ENCODE measurements at regions not wholly inside any gene's neighbourhood (a gene's known extent, or its start where the extent isn't known, plus 50 kb on each side); places are given as distances from the start of the nearest gene placed in this dataset.

DNA sequence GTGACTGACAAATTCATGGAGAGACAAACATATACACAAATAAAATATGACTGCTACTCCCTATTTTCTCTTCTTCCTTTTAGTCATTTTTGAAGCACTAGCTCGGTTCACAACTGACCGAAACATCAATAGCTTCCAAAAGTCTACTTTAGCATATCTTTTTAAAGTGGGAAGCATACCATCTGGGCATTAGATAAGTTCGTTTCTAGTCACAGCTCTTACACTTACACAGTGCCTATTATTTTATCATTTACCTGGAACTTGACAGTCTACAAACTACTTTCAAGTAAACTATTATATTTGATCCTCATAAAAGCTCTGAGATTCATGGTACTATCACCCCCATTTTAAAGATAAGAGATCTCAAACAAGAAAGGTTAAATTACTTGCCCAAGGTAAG lies 458.5 kb downstream of the LMO7 start:
- Histone ChIP-seq H3K27ac (no peak overlapping the region), H3K36me3 (ENCODE audit: low read depth) (no peaks in the 10 kb centered on the region), H4K20me1 (ENCODE audit: insufficient read depth) (no peaks in the 10 kb centered on the region), H3K9me2 (ENCODE audit: insufficient read depth) (no peaks in the 10 kb centered on the region; the same call in 1 of the 2 replicates), H2AFZ (no peak overlapping the region), H3K4me1 (replicated peaks; ENCODE audit: insufficient read depth) (no peaks in the 10 kb centered on the region), H3K9me3 (ENCODE audit: insufficient read depth, low read depth) (no peaks in the 10 kb centered on the region), H3K79me2 (ENCODE audit: low read depth) (no peaks in the 10 kb centered on the region), H3K27me3 (ENCODE audit: insufficient read depth, low read depth) (no peaks in the 10 kb centered on the region), H3K4me2 (no peak overlapping the region), H3F3A (ENCODE audit: insufficient read depth, low read depth) (no peaks in the 10 kb centered on the region), H3K4me3 (no peak overlapping the region)
- intact Hi-C loops (cut with micrococcal nuclease; ENCODE audit: unreplicated experiment): no loop called here
- BruUV-seq (replicated peaks): no TSS peak
- TF ChIP-seq EZH2 (IDR thresholded peaks at IDR 0.05; ENCODE audit: low read depth): no peak
- TF ChIP-seq, protein P1, sequence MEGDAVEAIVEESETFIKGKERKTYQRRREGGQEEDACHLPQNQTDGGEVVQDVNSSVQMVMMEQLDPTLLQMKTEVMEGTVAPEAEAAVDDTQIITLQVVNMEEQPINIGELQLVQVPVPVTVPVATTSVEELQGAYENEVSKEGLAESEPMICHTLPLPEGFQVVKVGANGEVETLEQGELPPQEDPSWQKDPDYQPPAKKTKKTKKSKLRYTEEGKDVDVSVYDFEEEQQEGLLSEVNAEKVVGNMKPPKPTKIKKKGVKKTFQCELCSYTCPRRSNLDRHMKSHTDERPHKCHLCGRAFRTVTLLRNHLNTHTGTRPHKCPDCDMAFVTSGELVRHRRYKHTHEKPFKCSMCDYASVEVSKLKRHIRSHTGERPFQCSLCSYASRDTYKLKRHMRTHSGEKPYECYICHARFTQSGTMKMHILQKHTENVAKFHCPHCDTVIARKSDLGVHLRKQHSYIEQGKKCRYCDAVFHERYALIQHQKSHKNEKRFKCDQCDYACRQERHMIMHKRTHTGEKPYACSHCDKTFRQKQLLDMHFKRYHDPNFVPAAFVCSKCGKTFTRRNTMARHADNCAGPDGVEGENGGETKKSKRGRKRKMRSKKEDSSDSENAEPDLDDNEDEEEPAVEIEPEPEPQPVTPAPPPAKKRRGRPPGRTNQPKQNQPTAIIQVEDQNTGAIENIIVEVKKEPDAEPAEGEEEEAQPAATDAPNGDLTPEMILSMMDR (conservative IDR thresholded peaks at IDR 0.05): no peak
- ChIA-PET POLR2A (ENCODE audit: unreplicated experiment) (no interaction called here), CTCF (no interaction called here)
- no peak for DNase-seq

DNA sequence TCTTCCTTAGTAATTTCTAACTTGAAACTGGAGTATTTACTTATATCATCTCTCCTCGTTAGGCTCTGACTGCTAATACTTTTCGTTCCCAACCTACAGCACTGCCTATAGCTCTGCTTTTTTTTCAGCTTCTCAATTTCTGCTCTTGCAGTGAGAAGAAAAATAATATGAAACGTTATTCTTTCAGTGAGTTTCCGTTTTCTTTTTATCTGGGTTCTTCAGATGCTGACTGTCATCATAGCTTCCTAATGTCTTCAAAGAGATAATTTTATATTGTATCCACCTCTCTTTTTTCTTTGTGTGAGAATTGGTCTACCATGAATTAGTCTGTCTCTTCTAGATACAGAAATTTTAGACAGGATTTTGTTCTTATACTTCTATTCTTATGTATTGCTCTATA lies 454.9 kb downstream of the LMO7 start:
- no peak for DNase-seq
- Histone ChIP-seq H2AFZ (no peak overlapping the region), H3K9me3 (ENCODE audit: insufficient read depth, low read depth) (peaks cover 3% of the 10 kb centered on the region; the same call in 1 of the 2 replicates), H3K4me3 (no peak overlapping the region), H3K27me3 (ENCODE audit: insufficient read depth, low read depth) (no peaks in the 10 kb centered on the region), H3K9me2 (ENCODE audit: insufficient read depth) (no peaks in the 10 kb centered on the region; the same call in 1 of the 2 replicates), H3K27ac (no peak overlapping the region), H4K20me1 (ENCODE audit: insufficient read depth) (no peaks in the 10 kb centered on the region), H3F3A (ENCODE audit: insufficient read depth, low read depth) (no peaks in the 10 kb centered on the region), H3K4me2 (no peak overlapping the region), H3K36me3 (ENCODE audit: low read depth) (no peaks in the 10 kb centered on the region), H3K79me2 (ENCODE audit: low read depth) (no peaks in the 10 kb centered on the region), H3K4me1 (replicated peaks; ENCODE audit: insufficient read depth) (no peaks in the 10 kb centered on the region)
- no TSS peak for BruUV-seq (replicated peaks)
- ChIA-PET CTCF (no interaction called here), POLR2A (ENCODE audit: unreplicated experiment) (no interaction called here)
- intact Hi-C loops (cut with micrococcal nuclease; ENCODE audit: unreplicated experiment): no loop called here
- no peak for TF ChIP-seq EZH2 (IDR thresholded peaks at IDR 0.05; ENCODE audit: low read depth)
- TF ChIP-seq, protein P1 (conservative IDR thresholded peaks at IDR 0.05): no peak

DNA sequence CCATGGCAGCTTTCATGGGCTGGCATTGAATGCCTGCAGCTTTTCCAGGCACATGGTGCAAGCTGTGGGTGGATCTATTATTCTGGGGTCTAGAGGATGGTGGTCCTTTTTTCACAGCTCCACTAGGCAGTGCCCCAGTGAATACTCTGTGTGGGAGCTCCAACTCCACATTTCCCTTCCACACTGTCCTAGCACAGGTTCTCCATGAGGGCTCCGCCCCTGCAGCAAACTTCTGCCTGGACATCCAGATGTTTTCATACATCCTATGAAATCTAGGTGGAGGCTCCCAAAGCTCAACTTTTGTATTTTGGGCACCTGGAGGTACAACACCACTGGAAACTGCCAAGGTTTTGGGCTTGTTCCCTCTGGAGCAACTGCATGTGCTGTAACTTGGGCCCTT lies 450.6 kb downstream of the LMO7 start:
- H2AFZ ChIP-seq: no peak overlapping the region

More for the DNA sequence above, 450.6 kb downstream of the LMO7 start:
- H3K27me3 ChIP-seq (ENCODE audit: insufficient read depth, low read depth): no peaks in the 10 kb centered on the region
- H3K4me2 ChIP-seq: no peak overlapping the region
- H3K4me1 ChIP-seq (replicated peaks; ENCODE audit: insufficient read depth): no peaks in the 10 kb centered on the region
- ChIA-PET CTCF (no interaction called here), POLR2A (ENCODE audit: unreplicated experiment) (no interaction called here)
- no peaks in the 10 kb centered on the region for H3K36me3 ChIP-seq (ENCODE audit: low read depth)
- no peak overlapping the region for H3K27ac ChIP-seq
- no peak for DNase-seq
- intact Hi-C loops (cut with micrococcal nuclease; ENCODE audit: unreplicated experiment): no loop called here
- TF ChIP-seq, protein P1 (conservative IDR thresholded peaks at IDR 0.05): no peak
- no peak for TF ChIP-seq EZH2 (IDR thresholded peaks at IDR 0.05; ENCODE audit: low read depth)
- H3K79me2 ChIP-seq (ENCODE audit: low read depth): no peaks in the 10 kb centered on the region
- no peaks in the 10 kb centered on the region for H4K20me1 ChIP-seq (ENCODE audit: insufficient read depth)
- H3F3A ChIP-seq (ENCODE audit: insufficient read depth, low read depth): no peaks in the 10 kb centered on the region
- H3K9me3 ChIP-seq (ENCODE audit: insufficient read depth, low read depth): peaks cover 3% of the 10 kb centered on the region; the same call in 1 of the 2 replicates
- no peak overlapping the region for H3K4me3 ChIP-seq
- no peaks in the 10 kb centered on the region for H3K9me2 ChIP-seq (ENCODE audit: insufficient read depth)
- no TSS peak for BruUV-seq (replicated peaks)
